ENCODE measurements at regions not wholly inside any gene's neighbourhood (a gene's known extent, or its start where the extent isn't known, plus 50 kb on each side); places are given as distances from the start of the nearest gene placed in this dataset.
A peak's percentile ranks its signal among the peaks of the same experiment; 100 is the strongest.

GRCh38 chr1:17877316-17877715 lies 122.2 kb downstream of the ACTL8 start:
- no peak for DNase-seq

GRCh38 chr1:17877896-17878295 lies 122.8 kb downstream of the ACTL8 start:
- peak; percentile 48 for DNase-seq

GRCh38 chr1:17878837-17879236 lies 123.7 kb downstream of the ACTL8 start:
- DNase-seq: peak; percentile 84

GRCh38 chr1:17880449-17880848 lies 125.3 kb downstream of the ACTL8 start:
- no peak for DNase-seq

GRCh38 chr1:17881761-17882160 lies 126.6 kb downstream of the ACTL8 start:
- peak; percentile 21 for DNase-seq

- no peak for DNase-seq
Measured at GRCh38 chr1:17883136-17883535, 128.0 kb downstream of the ACTL8 start.

GRCh38 chr1:17883662-17884395 lies 128.7 kb downstream of the ACTL8 start:
- DNase-seq: no peak

- no peak for DNase-seq
Measured at GRCh38 chr1:17885663-17886320, 130.7 kb downstream of the ACTL8 start.

- DNase-seq: no peak
Measured at GRCh38 chr1:17886386-17886785, 131.3 kb downstream of the ACTL8 start.

- DNase-seq: no peak
Measured at GRCh38 chr1:17886838-17887441, 131.8 kb downstream of the ACTL8 start.

- no peak for DNase-seq
Measured at GRCh38 chr1:17887661-17888371, 132.7 kb downstream of the ACTL8 start.

GRCh38 chr1:17890056-17890814 lies 135.1 kb downstream of the ACTL8 start:
- no peak for DNase-seq

GRCh38 chr1:17890815-17891191 lies 135.7 kb downstream of the ACTL8 start:
- DNase-seq: no peak

- DNase-seq: no peak
Measured at GRCh38 chr1:17891205-17892110, 136.3 kb downstream of the ACTL8 start.

- DNase-seq: no peak
Measured at GRCh38 chr1:17892225-17892624, 137.1 kb downstream of the ACTL8 start.

GRCh38 chr1:17892851-17893250 lies 137.7 kb downstream of the ACTL8 start:
- DNase-seq: no peak

- no peak for DNase-seq
Measured at GRCh38 chr1:17893891-17894631, 138.9 kb downstream of the ACTL8 start.

- no peak for DNase-seq
Measured at GRCh38 chr1:17895401-17895800, 140.3 kb downstream of the ACTL8 start.

GRCh38 chr1:17895986-17896385 lies 140.9 kb downstream of the ACTL8 start:
- DNase-seq: no peak

GRCh38 chr1:17903386-17903785 lies 148.3 kb downstream of the ACTL8 start:
- DNase-seq: no peak

GRCh38 chr1:17904290-17904689 lies 149.2 kb downstream of the ACTL8 start:
- no peak for DNase-seq
